ENCODE measurements at regions not wholly inside any gene's neighbourhood (a gene's known extent, or its start where the extent isn't known, plus 50 kb on each side); places are given as distances from the start of the nearest gene placed in this dataset.

- 0 out of 2 replicates have a peak, but pooled peaks cover 5% of the 10 kb centered on the region for H3K4me1 ChIP-seq (ENCODE audit: insufficient read depth)
- H4K20me1 ChIP-seq (ENCODE audit: insufficient read depth), result peaks cover 3% of the 10 kb centered on the region; the same call in 1 of the 2 replicates
- in situ Hi-C loops (cut with MboI), result no loop called here
- no peak for DNase-seq
- H3K4me2 ChIP-seq (ENCODE audit: unreplicated experiment), result no peak overlapping the region
- H2AFZ ChIP-seq, result no peak overlapping the region
- no peak for TF ChIP-seq EZH2phosphoT487 (IDR thresholded peaks at IDR 0.05; ENCODE audit: insufficient read depth, low read depth)
- TF ChIP-seq EZH2 (IDR thresholded peaks at IDR 0.05; ENCODE audit: insufficient read depth, poor library complexity, severe bottlenecking), result no peak
- peaks cover 13% of the 10 kb centered on the region for H3F3A ChIP-seq (ENCODE audit: insufficient read depth)
- no peak overlapping the region for H3K4me3 ChIP-seq
- WGBS, 2 experiments (ENCODE audit: low coverage in 1 of 2, low lambda C conversion rate in 2 of 2, missing lambda C conversion rate in 2 of 2), result 85 to 97% methylated on average over 5 of the region's 5 CpGs
- H3K27ac ChIP-seq, result no peak overlapping the region
- H3K79me2 ChIP-seq (ENCODE audit: insufficient read depth), result peaks cover 95% of the 10 kb centered on the region
- no peaks in the 10 kb centered on the region for H3K27me3 ChIP-seq (replicated peaks; ENCODE audit: insufficient read depth)
- no peaks in the 10 kb centered on the region for H3K9me2 ChIP-seq (ENCODE audit: insufficient read depth)
- no peak overlapping the region for H3K9ac ChIP-seq
- no peaks in the 10 kb centered on the region for H3K9me3 ChIP-seq (ENCODE audit: low read depth)
- H3K36me3 ChIP-seq (ENCODE audit: low read depth), result 0 out of 2 replicates have a peak, but pooled peaks cover 5% of the 10 kb centered on the region
Observed at GRCh38 chr1:201618905-201619304, 80.0 kb downstream of the NAV1 start.

GRCh38 chr1:201619513-201619912 lies 80.6 kb downstream of the NAV1 start:
- H3K79me2 ChIP-seq (ENCODE audit: insufficient read depth), result peaks cover 93% of the 10 kb centered on the region
- no peaks in the 10 kb centered on the region for H3K27me3 ChIP-seq (replicated peaks; ENCODE audit: insufficient read depth)
- no peak overlapping the region for H3K4me2 ChIP-seq (ENCODE audit: unreplicated experiment)
- 0 out of 2 replicates have a peak, but pooled peaks cover 5% of the 10 kb centered on the region for H3K4me1 ChIP-seq (ENCODE audit: insufficient read depth)
- H3K4me3 ChIP-seq, result no peak overlapping the region
- in situ Hi-C loops (cut with MboI), result no loop called here
- WGBS, 2 experiments (ENCODE audit: low coverage in 1 of 2, low lambda C conversion rate in 2 of 2, missing lambda C conversion rate in 2 of 2), result 94 to 100% methylated on average over 1 of the region's 1 CpG
- no peaks in the 10 kb centered on the region for H3K9me3 ChIP-seq (ENCODE audit: low read depth)
- H3K27ac ChIP-seq, result no peak overlapping the region
- H2AFZ ChIP-seq, result no peak overlapping the region
- H4K20me1 ChIP-seq (ENCODE audit: insufficient read depth), result peaks cover 3% of the 10 kb centered on the region; the same call in 1 of the 2 replicates
- H3F3A ChIP-seq (ENCODE audit: insufficient read depth), result peaks cover 15% of the 10 kb centered on the region
- TF ChIP-seq EZH2 (IDR thresholded peaks at IDR 0.05; ENCODE audit: insufficient read depth, poor library complexity, severe bottlenecking) (no peak), EZH2phosphoT487 (IDR thresholded peaks at IDR 0.05; ENCODE audit: insufficient read depth, low read depth) (no peak)
- DNase-seq, result no peak
- H3K9ac ChIP-seq, result no peak overlapping the region
- no peaks in the 10 kb centered on the region for H3K9me2 ChIP-seq (ENCODE audit: insufficient read depth)
- 0 out of 2 replicates have a peak, but pooled peaks cover 5% of the 10 kb centered on the region for H3K36me3 ChIP-seq (ENCODE audit: low read depth)

- Histone ChIP-seq H3K4me3 (no peak overlapping the region), H3K9me2 (ENCODE audit: insufficient read depth) (no peaks in the 10 kb centered on the region), H3K9me3 (ENCODE audit: low read depth) (no peaks in the 10 kb centered on the region), H4K20me1 (ENCODE audit: insufficient read depth) (no peaks in the 10 kb centered on the region), H3K36me3 (ENCODE audit: low read depth) (0 out of 2 replicates have a peak, but pooled peaks cover 5% of the 10 kb centered on the region), H3F3A (ENCODE audit: insufficient read depth) (peaks cover 32% of the 10 kb centered on the region), H3K27ac (no peak overlapping the region), H3K27me3 (replicated peaks; ENCODE audit: insufficient read depth) (no peaks in the 10 kb centered on the region), H2AFZ (no peak overlapping the region), H3K79me2 (ENCODE audit: insufficient read depth) (peaks cover 74% of the 10 kb centered on the region), H3K4me2 (ENCODE audit: unreplicated experiment) (no peak overlapping the region), H3K9ac (no peak overlapping the region), H3K4me1 (ENCODE audit: insufficient read depth) (peaks cover 30% of the 10 kb centered on the region)
- 98 to 99% methylated on average over 4 of the region's 4 CpGs for WGBS, 2 experiments (ENCODE audit: low coverage in 1 of 2, low lambda C conversion rate in 2 of 2, missing lambda C conversion rate in 2 of 2)
- in situ Hi-C loops (cut with MboI), result no loop called here
- no peak for TF ChIP-seq EZH2phosphoT487 (IDR thresholded peaks at IDR 0.05; ENCODE audit: insufficient read depth, low read depth)
- TF ChIP-seq EZH2 (IDR thresholded peaks at IDR 0.05; ENCODE audit: insufficient read depth, poor library complexity, severe bottlenecking), result no peak
- DNase-seq, result no peak
Observed at GRCh38 chr1:201622353-201622752, 83.4 kb downstream of the NAV1 start.

GRCh38 chr1:201622824-201623223 lies 83.9 kb downstream of the NAV1 start:
- DNase-seq, result no peak
- no peak for TF ChIP-seq EZH2phosphoT487 (IDR thresholded peaks at IDR 0.05; ENCODE audit: insufficient read depth, low read depth)
- no peak for TF ChIP-seq EZH2 (IDR thresholded peaks at IDR 0.05; ENCODE audit: insufficient read depth, poor library complexity, severe bottlenecking)
- no peaks in the 10 kb centered on the region for H3K27me3 ChIP-seq (replicated peaks; ENCODE audit: insufficient read depth)
- peaks cover 34% of the 10 kb centered on the region for H3K4me1 ChIP-seq (ENCODE audit: insufficient read depth)
- 0 out of 2 replicates have a peak, but pooled peaks cover 5% of the 10 kb centered on the region for H3K36me3 ChIP-seq (ENCODE audit: low read depth)
- peaks cover 36% of the 10 kb centered on the region for H3F3A ChIP-seq (ENCODE audit: insufficient read depth)
- 87 to 91% methylated on average over 15 of the region's 15 CpGs for WGBS, 2 experiments (ENCODE audit: low coverage in 1 of 2, low lambda C conversion rate in 2 of 2, missing lambda C conversion rate in 2 of 2)
- no peak overlapping the region for H2AFZ ChIP-seq
- no peaks in the 10 kb centered on the region for H4K20me1 ChIP-seq (ENCODE audit: insufficient read depth)
- H3K9ac ChIP-seq, result no peak overlapping the region
- no peak overlapping the region for H3K4me2 ChIP-seq (ENCODE audit: unreplicated experiment)
- no peaks in the 10 kb centered on the region for H3K9me3 ChIP-seq (ENCODE audit: low read depth)
- H3K9me2 ChIP-seq (ENCODE audit: insufficient read depth), result no peaks in the 10 kb centered on the region
- in situ Hi-C loops (cut with MboI), result no loop called here
- no peak overlapping the region for H3K27ac ChIP-seq
- H3K79me2 ChIP-seq (ENCODE audit: insufficient read depth), result peaks cover 69% of the 10 kb centered on the region
- no peak overlapping the region for H3K4me3 ChIP-seq

Data from GM23248 (cell line).